Natural killer cell (primary cell): ENCODE measurements at regions not wholly inside any gene's neighbourhood (a gene's known extent, or its start where the extent isn't known, plus 50 kb on each side); places are given as distances from the start of the nearest gene placed in this dataset.

Source experiments
- ATAC-seq, 3 donors: fragments of 150-1000 bp in 2 of 3; fragments of 200-7000 bp in 1 of 3; cut with Tn5 transposase; 1 replicate in 1 of 3; 2 replicates in 2 of 3; pipeline ENCODE4 v1.10.0; 2021; ENCODE audit warnings: mild to moderate bottlenecking in 2 of 3, moderate library complexity in 2 of 3
- DNase-seq, 2 donors: peaks; one replicate each; pipeline versions ENCODE4 v3.0.0 to v3.0.0-alpha.2; 2013 to 2021; ENCODE audit warnings: mixed read lengths in 1 of 2
- H3K27ac ChIP-seq: one replicate; pipeline ENCODE4 v1.5.1; 2013; ENCODE audit warnings: mild to moderate bottlenecking, low read length
- H3K27me3 ChIP-seq: one replicate; pipeline ENCODE4 v1.6.1; 2013; ENCODE audit warnings: low read length; ENCODE audit not compliant: control insufficient read depth, insufficient read depth
- H3K36me3 ChIP-seq: one replicate; pipeline ENCODE4 v1.6.1; 2013; ENCODE audit warnings: low read length; ENCODE audit not compliant: control insufficient read depth, insufficient read depth
- H3K4me1 ChIP-seq: one replicate; pipeline ENCODE4 v1.6.1; 2013; ENCODE audit warnings: low read length; ENCODE audit not compliant: control insufficient read depth, insufficient read depth
- H3K4me3 ChIP-seq: one replicate; pipeline ENCODE4 v1.5.1; 2013; ENCODE audit warnings: low read length
- H3K9me3 ChIP-seq: one replicate; pipeline ENCODE4 v1.6.1; 2013; ENCODE audit warnings: low read length; ENCODE audit not compliant: control insufficient read depth, insufficient read depth
- H3K27ac Mint-ChIP-seq, 2 donors: one replicate each; pipeline ENCODE4 v1.8.0; 2022; ENCODE audit warnings: mild to moderate bottlenecking in 2 of 2, mixed read lengths in 2 of 2, moderate library complexity in 1 of 2
- H3K27me3 Mint-ChIP-seq, 2 donors: one replicate each; pipeline ENCODE4 v1.8.0; 2022; ENCODE audit warnings: low read depth in 2 of 2, mixed read lengths in 2 of 2
- H3K36me3 Mint-ChIP-seq: one replicate; pipeline ENCODE4 v1.8.0; 2022; ENCODE audit warnings: mixed read lengths
- H3K4me1 Mint-ChIP-seq, 2 donors: one replicate each; pipeline ENCODE4 v1.8.0; 2022; ENCODE audit warnings: mixed read lengths in 2 of 2
- H3K4me3 Mint-ChIP-seq: one replicate; pipeline ENCODE4 v1.8.0; 2022; ENCODE audit warnings: mild to moderate bottlenecking, moderate library complexity, mixed read lengths
- H3K9me3 Mint-ChIP-seq, 2 donors: one replicate each; pipeline ENCODE4 v1.8.0; 2022; ENCODE audit warnings: mixed read lengths in 2 of 2
- WGBS: methylation state at CpG from one replicate; pipeline ENCODE4 v1.1.7; 2013; ENCODE audit warnings: missing lambda C conversion rate; ENCODE audit not compliant: insufficient coverage; 5-methylcytosine and 5-hydroxymethylcytosine counted together
- intact Hi-C: fragments of 100-400 bp; cut with micrococcal nuclease; formaldehyde crosslinking; loops from one replicate; pipeline ENCODE4 v1.14.2; 2022
- TF ChIP-seq, protein P1 (sequence below): fragments of 200-600 bp; IDR thresholded peaks from one replicate; pipeline ENCODE4 v1.8.0; 2022; ENCODE audit warnings: antibody characterized with exemption

DNA sequence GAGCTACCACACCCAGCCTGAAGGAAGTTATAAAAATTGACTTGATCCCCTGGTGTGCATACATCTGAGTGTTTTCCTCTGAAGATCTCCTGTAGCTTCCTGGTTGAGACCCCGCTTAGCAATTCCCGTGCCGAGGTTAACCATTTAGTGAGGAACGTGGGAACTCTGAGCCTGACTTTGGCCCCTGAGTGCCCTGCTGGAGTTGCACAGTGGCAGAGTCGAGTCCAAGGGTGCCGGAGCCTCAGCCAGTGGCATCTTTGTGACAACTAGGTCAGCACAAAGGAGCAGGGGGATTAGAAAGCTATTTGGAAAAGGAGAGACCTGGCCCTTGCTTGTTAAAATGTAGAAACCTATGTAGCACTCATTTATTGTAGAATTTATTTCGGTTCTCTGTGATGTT is 561.2 kb upstream of the SALL3 start:
- H3K27me3 ChIP-seq = no peaks in the 10 kb centered on the region
- intact Hi-C loops = no loop called here
- no peak overlapping the region for H3K4me3 ChIP-seq
- H3K4me1 ChIP-seq = no peaks in the 10 kb centered on the region
- 77% methylated on average over 7 of the region's 7 CpGs for WGBS
- Mint-ChIP-seq H3K27ac (no peak overlapping the region), H3K27me3 (peaks cover 0 to 6% of the 10 kb centered on the region in 2 donors), H3K36me3 (no peaks in the 10 kb centered on the region), H3K4me3 (no peak overlapping the region), H3K4me1 (no peaks in the 10 kb centered on the region), H3K9me3 (no peaks in the 10 kb centered on the region)
- no peak for DNase-seq
- no peak for ATAC-seq
- no peaks in the 10 kb centered on the region for H3K36me3 ChIP-seq
- no peak overlapping the region for H3K27ac ChIP-seq
- no peaks in the 10 kb centered on the region for H3K9me3 ChIP-seq
- TF ChIP-seq, protein P1, sequence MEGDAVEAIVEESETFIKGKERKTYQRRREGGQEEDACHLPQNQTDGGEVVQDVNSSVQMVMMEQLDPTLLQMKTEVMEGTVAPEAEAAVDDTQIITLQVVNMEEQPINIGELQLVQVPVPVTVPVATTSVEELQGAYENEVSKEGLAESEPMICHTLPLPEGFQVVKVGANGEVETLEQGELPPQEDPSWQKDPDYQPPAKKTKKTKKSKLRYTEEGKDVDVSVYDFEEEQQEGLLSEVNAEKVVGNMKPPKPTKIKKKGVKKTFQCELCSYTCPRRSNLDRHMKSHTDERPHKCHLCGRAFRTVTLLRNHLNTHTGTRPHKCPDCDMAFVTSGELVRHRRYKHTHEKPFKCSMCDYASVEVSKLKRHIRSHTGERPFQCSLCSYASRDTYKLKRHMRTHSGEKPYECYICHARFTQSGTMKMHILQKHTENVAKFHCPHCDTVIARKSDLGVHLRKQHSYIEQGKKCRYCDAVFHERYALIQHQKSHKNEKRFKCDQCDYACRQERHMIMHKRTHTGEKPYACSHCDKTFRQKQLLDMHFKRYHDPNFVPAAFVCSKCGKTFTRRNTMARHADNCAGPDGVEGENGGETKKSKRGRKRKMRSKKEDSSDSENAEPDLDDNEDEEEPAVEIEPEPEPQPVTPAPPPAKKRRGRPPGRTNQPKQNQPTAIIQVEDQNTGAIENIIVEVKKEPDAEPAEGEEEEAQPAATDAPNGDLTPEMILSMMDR = no peak

GRCh38 chr18:78419171-78419570 is 560.4 kb upstream of the SALL3 start:
- TF ChIP-seq, protein P1 = no peak
- no peaks in the 10 kb centered on the region for H3K9me3 Mint-ChIP-seq
- H3K36me3 Mint-ChIP-seq = no peaks in the 10 kb centered on the region
- 84% methylated on average over 7 of the region's 7 CpGs for WGBS
- Histone ChIP-seq H3K9me3 (no peaks in the 10 kb centered on the region), H3K27me3 (no peaks in the 10 kb centered on the region), H3K27ac (no peak overlapping the region), H3K4me1 (no peaks in the 10 kb centered on the region), H3K36me3 (no peaks in the 10 kb centered on the region), H3K4me3 (no peak overlapping the region)
- no peak for DNase-seq
- no peak for ATAC-seq
- no peaks in the 10 kb centered on the region for H3K4me1 Mint-ChIP-seq
- peaks cover 0 to 3% of the 10 kb centered on the region in 2 donors for H3K27me3 Mint-ChIP-seq
- H3K27ac Mint-ChIP-seq = no peak overlapping the region
- intact Hi-C loops = no loop called here
- H3K4me3 Mint-ChIP-seq = no peak overlapping the region

GRCh38 chr18:78420116-78420515 is 559.5 kb upstream of the SALL3 start:
- 88% methylated on average over 10 of the region's 10 CpGs for WGBS
- Histone ChIP-seq H3K27me3 (no peaks in the 10 kb centered on the region), H3K9me3 (no peaks in the 10 kb centered on the region), H3K36me3 (no peaks in the 10 kb centered on the region), H3K4me1 (no peaks in the 10 kb centered on the region), H3K4me3 (no peak overlapping the region), H3K27ac (no peak overlapping the region)
- H3K4me1 Mint-ChIP-seq = no peaks in the 10 kb centered on the region
- H3K27ac Mint-ChIP-seq = no peak overlapping the region
- H3K36me3 Mint-ChIP-seq = no peaks in the 10 kb centered on the region
- no peak overlapping the region for H3K4me3 Mint-ChIP-seq
- no peak for ATAC-seq
- TF ChIP-seq, protein P1 = no peak
- H3K27me3 Mint-ChIP-seq = peaks cover 0 to 2% of the 10 kb centered on the region in 2 donors
- DNase-seq = no peak
- intact Hi-C loops = no loop called here
- H3K9me3 Mint-ChIP-seq = no peaks in the 10 kb centered on the region

- Mint-ChIP-seq H3K27me3 (no peaks in the 10 kb centered on the region), H3K36me3 (no peaks in the 10 kb centered on the region), H3K9me3 (no peaks in the 10 kb centered on the region), H3K4me3 (no peak overlapping the region), H3K27ac (no peak overlapping the region), H3K4me1 (no peaks in the 10 kb centered on the region)
- Histone ChIP-seq H3K27me3 (no peaks in the 10 kb centered on the region), H3K4me1 (no peaks in the 10 kb centered on the region), H3K36me3 (no peaks in the 10 kb centered on the region), H3K9me3 (no peaks in the 10 kb centered on the region), H3K27ac (no peak overlapping the region), H3K4me3 (no peak overlapping the region)
- intact Hi-C loops = no loop called here
- WGBS = 75% methylated on average over 1 of the region's 1 CpG
- no peak for DNase-seq
- ATAC-seq = no peak
- TF ChIP-seq, protein P1 = no peak
Observed at GRCh38 chr18:78421392-78421791, 558.2 kb upstream of the SALL3 start.
